IPS-18c (cell line): ENCODE measurements at regions not wholly inside any gene's neighbourhood (a gene's known extent, or its start where the extent isn't known, plus 50 kb on each side); places are given as distances from the start of the nearest gene placed in this dataset.

Experiments used
- H3K4me3 ChIP-seq: 2 replicates; pipeline ENCODE4 v1.7.0; 2013; ENCODE audit warnings: low read depth, mild to moderate bottlenecking, low read length, moderate library complexity; ENCODE audit not compliant: insufficient read depth
- H3K9me3 ChIP-seq: one replicate; pipeline ENCODE4 v1.6.1; 2013; ENCODE audit warnings: mild to moderate bottlenecking, low read length, moderate library complexity; ENCODE audit not compliant: control insufficient read depth, insufficient read depth

DNA sequence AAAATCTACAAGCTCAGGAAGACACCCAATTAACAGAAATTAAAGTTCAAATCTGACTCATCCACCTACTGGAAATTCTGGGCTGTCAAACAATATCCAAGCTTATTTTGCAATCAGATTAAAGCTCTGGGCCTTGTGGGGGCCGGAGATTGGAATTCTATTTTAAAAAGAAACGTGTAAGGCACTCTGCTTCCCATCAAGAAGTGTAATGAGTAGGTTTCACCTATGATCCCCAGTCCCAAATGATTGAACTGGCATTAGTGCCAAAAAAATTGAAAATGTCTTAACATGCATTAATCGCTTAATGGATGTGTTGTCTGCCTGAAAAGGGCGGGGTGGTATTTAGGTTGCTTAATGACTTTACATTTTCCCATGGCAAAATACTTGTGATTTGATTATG lies 542.4 kb upstream of the BTBD3 start:
- Histone ChIP-seq H3K4me3 (no peak overlapping the region), H3K9me3 (no peaks in the 10 kb centered on the region)

DNA sequence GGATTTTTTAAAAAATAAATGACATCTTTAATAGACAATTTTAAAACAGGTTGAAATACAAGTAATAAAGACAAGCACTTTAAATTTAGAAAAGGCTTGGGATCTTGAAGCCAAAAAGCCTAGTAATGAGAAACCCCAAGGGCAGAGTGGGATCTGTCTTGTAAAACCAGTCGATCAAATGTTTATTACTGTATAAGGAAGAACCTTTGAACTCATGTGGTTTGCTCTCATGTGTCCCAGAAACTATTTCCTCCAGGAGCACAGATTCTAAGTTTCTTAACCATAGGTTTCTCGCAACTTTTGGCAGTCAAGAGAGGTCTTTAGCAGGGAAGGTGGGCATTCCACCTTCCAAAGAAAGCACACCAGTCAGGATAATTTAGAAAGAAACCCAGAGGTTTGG lies 541.7 kb upstream of the BTBD3 start:
- Histone ChIP-seq H3K9me3 (no peaks in the 10 kb centered on the region), H3K4me3 (no peak overlapping the region)

DNA sequence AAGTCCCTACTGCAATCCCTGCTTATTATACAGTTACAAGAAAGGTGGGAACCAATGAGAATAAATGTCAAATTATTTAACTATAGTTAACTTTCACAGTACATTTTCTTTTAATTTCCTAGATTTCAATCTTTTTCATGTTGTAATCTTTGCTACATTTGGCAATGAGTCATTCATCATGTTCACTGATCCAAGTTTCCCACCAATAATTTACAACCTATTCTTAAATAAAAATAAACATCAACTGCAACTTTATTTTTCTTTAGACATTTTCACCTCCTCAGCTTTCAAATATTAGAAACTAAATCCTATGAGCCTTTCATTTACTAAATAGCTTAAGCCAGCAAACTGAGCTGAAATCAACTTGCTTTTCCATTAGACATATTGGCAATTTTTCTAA lies 541.3 kb upstream of the BTBD3 start:
- Histone ChIP-seq H3K4me3 (no peak overlapping the region), H3K9me3 (no peaks in the 10 kb centered on the region)

DNA sequence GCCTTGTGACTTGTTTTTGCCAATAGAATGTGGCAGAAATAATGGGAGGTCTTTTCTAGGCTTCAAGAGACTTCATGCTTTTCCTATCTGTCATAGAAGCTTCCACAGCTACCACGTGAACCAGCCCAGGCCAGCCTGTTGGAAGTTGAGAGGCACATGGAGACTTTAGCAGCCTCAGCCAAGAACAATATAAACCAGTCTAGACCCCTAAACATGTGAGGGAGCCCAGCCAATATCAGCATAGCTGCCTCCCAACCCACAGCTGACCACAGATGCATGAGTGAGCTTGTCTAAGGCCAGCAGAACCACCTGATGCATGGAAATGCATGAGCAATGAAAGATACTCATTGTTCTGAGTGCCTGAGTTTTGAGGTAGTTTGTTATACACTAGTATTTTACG lies 540.7 kb upstream of the BTBD3 start:
- Histone ChIP-seq H3K9me3 (no peaks in the 10 kb centered on the region), H3K4me3 (no peak overlapping the region)

DNA sequence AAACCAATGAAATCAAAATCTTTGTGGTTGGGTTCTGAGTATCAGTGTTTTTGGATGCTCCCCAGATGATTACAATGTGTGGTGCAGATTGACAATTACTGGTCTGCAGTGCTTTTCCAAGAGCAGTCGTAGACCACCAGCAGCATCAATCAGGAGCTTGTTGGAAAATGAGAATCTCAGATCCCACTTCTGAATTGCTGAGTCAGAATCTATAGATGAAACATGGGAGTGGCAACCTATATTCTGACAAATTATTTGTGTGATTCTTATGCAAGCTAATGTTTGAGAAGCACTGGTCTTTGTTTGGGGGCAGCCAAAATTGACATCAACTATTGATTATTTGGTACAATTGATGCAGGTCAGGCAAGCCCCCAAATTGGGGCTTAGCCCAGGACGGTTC lies 539.9 kb upstream of the BTBD3 start:
- Histone ChIP-seq H3K4me3 (no peak overlapping the region), H3K9me3 (no peaks in the 10 kb centered on the region)

DNA sequence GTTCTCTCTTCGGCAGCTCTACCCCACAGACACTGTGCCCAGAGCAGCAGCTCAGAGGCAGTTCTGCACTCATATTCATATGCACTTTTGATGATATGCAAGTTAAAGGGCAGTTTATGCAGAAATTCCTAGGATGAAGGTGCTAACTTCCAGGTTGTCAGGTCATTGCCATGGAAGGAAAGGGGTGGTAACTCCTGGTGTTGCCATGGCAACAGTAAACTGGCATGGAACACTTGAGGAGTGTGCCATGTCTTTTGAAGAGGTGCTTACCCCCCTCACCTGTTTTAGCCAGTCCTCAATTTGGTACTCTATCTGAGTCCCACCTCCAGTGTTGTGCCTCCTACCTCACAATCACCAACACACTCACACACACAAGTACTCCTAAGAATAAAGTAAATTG lies 539.4 kb upstream of the BTBD3 start:
- H3K9me3 ChIP-seq: no peaks in the 10 kb centered on the region
- no peak overlapping the region for H3K4me3 ChIP-seq

DNA sequence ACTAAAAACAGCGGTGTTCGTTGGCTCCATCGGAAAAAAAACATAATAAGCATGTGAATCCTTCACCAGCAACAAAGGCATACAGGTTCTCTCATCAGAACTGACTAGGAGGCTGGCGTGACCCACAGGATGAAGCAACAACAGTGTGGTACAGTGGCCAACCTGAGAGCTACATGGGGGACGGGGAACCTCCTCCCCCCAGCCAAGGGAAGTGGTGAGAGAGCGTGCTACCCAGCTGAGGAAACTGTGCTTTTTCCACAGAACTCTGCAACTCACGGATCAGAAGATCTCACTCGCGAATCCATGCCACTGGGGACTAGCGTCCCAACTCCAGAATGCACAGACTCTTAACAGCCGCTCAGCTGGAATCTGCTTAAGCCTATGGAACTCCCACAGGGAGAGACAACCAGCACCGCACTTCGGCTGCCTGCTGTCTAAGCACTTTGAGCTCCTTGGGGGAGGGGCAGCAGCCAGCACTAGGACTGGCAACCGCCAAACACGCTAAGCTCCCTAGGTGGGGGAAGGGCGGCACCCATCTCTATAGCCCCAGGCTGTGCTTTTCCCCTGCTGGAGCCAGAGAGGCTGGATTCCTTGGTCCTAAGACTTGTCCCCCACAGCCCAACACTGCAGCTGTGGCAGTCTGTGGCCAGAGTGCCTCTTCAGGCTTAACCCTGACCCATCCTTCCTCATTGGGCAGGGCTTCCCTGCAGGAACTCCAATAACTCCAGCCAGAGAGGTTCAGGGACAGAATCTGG lies 538.3 kb upstream of the BTBD3 start:
- Histone ChIP-seq H3K4me3 (peak overlapping the region; percentile 29; the same call in 1 of the 2 replicates), H3K9me3 (no peaks in the 10 kb centered on the region)

DNA sequence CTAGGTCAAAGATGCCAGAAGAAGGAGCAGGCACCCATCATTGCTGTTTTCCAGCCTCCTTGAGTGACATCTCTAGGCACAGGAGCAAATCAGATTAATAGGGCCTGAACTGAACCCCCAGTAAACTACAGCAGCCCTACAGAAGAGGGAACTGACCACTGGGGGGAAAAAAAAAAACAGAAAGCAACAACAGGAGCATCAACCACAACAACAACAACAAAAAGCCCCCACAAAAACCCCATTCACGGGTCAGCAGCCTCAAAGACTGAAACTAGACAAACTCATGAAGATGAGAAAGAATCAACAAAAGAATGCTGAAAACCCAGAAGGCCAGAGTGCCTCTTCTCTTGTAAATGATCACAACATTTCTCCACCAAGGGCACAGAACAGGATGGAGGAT lies 537.4 kb upstream of the BTBD3 start:
- Histone ChIP-seq H3K9me3 (no peaks in the 10 kb centered on the region), H3K4me3 (no peak overlapping the region)

DNA sequence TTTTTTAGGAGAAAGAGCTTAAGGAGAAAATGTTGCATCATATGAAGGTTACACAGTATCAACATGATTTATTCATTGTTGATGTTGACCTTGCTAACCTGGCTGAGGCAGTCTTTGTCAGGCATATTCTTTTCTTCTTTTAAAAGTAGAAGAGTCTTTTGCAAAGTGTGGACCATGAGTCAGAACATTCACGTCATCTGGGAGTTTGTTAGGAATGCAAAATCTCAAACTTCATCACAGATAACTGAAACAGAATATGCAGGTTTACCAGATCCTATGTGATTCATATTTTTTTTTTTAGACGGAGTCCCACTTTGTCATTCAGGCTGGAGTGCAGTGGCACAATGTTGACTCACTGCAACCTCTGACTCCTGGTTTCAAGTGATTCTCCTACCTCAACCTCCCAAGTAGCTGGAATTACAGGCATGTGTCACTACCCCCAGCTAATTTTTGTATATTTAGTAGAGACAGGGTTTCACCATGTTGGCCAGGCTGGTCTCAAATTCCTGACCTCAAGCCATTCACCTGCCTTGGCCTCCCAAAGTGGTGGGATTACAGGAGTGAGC lies 530.4 kb upstream of the BTBD3 start:
- Histone ChIP-seq H3K4me3 (no peak overlapping the region), H3K9me3 (no peaks in the 10 kb centered on the region)

DNA sequence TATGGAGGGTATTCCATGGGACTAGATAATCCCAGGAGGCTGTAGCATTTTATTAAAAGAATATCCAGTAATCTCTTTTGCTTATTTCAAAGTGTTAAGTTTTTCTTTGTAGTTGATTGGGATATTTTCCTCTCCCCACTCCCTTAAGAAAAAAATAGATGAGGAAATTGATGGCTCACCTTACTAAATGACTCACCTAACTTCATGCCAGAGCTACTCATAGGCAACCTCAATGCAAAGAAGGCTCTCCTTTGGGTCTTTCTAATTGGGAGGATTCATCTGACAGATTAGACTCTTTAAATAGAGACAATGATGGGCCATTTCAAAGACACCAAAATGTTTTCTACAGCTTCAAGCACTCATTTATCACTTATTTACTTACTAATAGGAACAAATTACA lies 528.5 kb upstream of the BTBD3 start:
- no peak overlapping the region for H3K4me3 ChIP-seq
- H3K9me3 ChIP-seq: no peaks in the 10 kb centered on the region

DNA sequence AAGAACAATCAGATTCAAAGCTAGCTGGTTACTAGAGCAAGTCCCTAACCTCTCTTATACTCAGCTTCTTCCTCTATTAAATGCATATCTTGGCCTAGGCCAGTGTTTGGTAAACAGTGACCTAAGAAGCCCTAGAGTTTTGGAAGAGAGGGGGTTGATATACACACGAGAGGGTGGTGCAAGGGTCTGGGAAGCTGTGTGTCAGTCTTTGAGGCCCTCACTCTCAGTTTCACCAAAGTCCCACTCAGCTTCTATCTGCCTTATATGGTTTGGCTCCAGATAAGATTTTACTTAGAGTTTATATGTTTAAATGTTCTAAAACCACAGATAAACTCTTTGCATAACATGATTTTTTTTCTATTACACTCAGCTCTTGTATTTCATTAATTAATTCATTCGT lies 526.1 kb upstream of the BTBD3 start:
- no peaks in the 10 kb centered on the region for H3K9me3 ChIP-seq
- no peak overlapping the region for H3K4me3 ChIP-seq

DNA sequence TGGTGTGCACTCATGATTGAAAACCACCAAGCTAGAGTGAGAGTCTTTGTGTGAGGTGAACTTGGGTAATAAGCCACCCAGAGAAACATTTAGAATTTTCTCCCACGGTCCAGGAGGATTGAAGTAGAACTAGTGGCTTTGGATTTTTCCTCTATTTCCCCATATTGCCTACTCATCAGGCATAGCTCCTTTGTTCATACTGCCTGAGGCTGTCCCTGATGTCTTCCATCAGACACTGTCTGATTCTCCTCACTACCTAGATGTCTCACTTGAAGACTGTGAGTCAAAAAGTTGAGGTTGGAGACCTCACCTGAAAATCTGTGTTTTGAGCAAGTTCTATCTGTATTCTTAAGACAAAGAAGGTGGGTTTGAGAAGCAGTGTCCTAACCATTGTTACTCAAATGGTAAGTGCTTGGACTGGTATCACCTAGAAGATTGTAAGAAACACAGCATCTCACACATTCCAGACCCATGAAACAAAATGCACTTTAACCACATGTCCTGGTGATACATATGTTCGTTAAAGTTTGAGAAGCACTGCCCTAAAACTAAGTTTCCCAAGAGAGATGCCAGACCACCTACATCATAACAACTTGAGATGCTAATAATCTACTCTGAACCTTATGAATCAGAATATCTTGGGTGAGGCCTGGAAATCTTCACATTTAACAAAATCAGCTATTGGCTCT lies 523.4 kb upstream of the BTBD3 start:
- H3K9me3 ChIP-seq: no peaks in the 10 kb centered on the region
- no peak overlapping the region for H3K4me3 ChIP-seq

DNA sequence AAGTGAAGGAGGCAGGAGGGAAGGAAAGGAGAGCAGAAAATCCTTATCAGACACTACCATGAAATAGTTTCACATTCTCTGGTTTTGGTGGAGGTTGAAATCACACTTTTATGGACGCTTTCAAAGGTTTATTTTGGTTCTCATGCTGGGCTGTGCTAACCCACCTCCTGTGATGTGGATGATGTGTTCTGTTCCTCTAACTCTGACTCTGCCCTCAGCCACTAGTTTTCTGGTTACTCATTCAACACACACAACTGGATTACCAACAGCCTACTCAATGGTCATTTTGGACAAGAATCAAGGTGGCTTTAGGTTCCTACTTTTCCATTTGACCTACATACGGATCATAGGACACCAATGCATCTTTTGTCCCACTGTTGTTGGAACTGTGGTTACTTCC lies 522.1 kb upstream of the BTBD3 start:
- Histone ChIP-seq H3K4me3 (no peak overlapping the region), H3K9me3 (no peaks in the 10 kb centered on the region)

DNA sequence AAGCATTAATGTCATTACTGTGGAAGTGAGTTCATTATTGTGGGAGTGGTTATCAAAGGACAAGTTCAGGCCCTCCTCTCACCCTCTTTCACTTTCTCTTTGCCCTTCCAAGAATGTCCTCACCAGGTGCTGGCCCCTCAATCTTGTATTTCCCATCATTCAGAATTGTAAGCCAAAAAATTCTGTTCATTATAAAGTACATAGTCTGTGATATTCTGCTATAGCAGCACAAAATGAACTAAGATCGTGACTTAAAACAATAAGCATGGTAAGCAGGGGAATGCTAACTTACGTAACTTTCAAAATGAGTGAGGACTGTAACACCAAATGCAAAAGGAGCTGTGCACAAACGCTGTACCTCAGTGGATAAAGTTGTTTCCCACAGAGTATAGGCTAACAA lies 515.7 kb upstream of the BTBD3 start:
- H3K9me3 ChIP-seq: no peaks in the 10 kb centered on the region
- H3K4me3 ChIP-seq: no peak overlapping the region

DNA sequence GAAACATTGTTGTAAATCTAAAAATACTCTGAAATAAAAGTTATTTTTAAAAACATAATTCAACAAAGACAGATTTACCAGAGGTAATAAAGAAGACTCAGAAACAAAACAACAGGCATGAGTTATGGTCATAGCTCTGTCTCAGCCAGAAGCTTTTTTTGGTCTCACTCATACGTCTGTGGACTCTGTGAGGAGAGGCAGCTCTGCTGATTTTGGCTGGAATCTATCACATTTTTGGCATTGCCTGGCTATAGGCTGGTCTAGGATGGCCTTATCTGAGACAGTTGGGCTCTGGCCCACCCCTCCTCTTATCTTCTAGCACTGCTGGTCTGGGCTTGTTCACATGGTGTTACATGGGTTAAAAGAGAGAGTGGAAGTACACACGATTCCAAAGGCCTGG lies 514.0 kb upstream of the BTBD3 start:
- H3K9me3 ChIP-seq: no peaks in the 10 kb centered on the region
- H3K4me3 ChIP-seq: no peak overlapping the region

DNA sequence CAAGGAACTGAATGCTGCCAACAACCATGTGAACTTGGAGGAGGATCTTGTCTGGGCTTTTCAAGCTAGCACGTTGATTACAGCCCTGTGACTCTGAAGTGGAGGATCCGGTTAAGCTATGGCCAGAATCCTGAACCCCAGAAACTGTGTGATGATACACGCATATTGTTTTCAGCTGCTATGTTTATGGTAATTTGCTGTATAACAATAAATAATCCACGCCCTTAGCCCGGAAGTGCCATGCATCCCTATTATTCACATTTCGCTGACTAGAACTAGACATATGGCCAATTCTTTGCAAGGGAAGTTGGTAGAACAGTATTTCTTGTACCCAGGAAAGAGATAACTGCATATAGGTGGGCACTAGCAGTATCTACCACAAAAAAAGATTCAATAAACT lies 510.8 kb upstream of the BTBD3 start:
- H3K9me3 ChIP-seq: no peaks in the 10 kb centered on the region
- H3K4me3 ChIP-seq: no peak overlapping the region

DNA sequence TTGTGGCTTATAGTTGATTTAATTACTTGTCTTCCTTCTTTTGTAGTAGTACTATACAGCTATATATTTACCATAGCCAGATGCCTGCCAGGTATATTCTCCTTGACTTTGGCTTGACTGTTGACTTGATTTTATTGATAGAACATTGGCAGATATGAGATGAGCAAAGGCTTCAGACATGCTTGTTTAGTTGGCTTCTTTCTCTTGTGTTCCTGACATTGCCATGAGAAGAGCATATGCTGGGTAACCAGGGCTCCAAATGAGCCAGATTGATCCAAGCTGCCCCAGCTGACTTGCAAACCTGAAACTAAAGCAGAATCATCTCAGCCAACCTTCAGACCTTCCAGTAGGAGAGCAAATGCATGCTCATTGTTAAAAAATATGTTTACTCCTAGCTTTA lies 508.1 kb upstream of the BTBD3 start:
- Histone ChIP-seq H3K9me3 (no peaks in the 10 kb centered on the region), H3K4me3 (no peak overlapping the region)

DNA sequence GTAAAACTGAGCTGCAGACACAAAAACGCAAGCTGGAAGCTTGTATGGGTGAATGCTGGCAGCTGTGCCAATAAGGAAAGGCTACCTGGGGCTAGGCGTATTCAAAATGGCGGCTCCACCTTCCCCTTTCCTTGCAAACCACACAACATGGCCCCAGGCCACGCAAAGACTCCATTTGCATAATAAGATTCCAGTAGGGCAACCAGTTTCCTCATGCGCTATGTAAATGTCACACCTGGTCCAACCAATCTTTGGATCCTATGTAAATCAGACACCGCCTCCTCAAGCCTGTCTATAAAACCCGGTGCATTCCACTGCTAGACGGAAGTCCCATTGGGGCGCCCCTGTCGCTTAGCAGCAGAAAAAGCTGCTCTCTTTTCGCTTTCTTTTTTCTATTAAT lies 505.9 kb upstream of the BTBD3 start:
- H3K4me3 ChIP-seq: no peak overlapping the region
- H3K9me3 ChIP-seq: no peaks in the 10 kb centered on the region
